ENCODE measurements at regions not wholly inside any gene's neighbourhood (a gene's known extent, or its start where the extent isn't known, plus 50 kb on each side); places are given as distances from the start of the nearest gene placed in this dataset.

- TF ChIP-seq CTCF (IDR thresholded peaks at IDR 0.05), result no peak
- no peak for TF ChIP-seq POLR2A (IDR thresholded peaks at IDR 0.05)
These were observed 126.1 kb upstream of the MED13L start for GRCh38 chr12:116403546-116403945.

Measured in breast epithelium (tissue), 3 donors.